HCT116 (cell line): ENCODE measurements at regions not wholly inside any gene's neighbourhood (a gene's known extent, or its start where the extent isn't known, plus 50 kb on each side); places are given as distances from the start of the nearest gene placed in this dataset.

Experiments used
- ATF3 ChIP-seq: IDR thresholded peaks from 2 replicates; pipeline ENCODE4 v1.6.1; 2012
- CBX3 ChIP-seq: IDR thresholded peaks from 2 replicates; pipeline ENCODE4 v1.6.1; 2012; ENCODE audit warnings: low read depth
- FOSL1 ChIP-seq: IDR thresholded peaks from 2 replicates; pipeline ENCODE4 v1.6.1; 2012; ENCODE audit warnings: low read depth
- MAX ChIP-seq: IDR thresholded peaks from 2 replicates; pipeline ENCODE4 v1.6.1; 2012
- POLR2A ChIP-seq: IDR thresholded peaks from 2 replicates; pipeline ENCODE4 v1.7.0; 2011; ENCODE audit warnings: borderline replicate concordance; ENCODE audit not compliant: insufficient read depth, insufficient read length; ENCODE audit errors: extremely low read depth
- REST ChIP-seq: IDR thresholded peaks from 2 replicates; pipeline ENCODE4 v1.6.1; 2012; ENCODE audit warnings: low read depth
- SIN3A ChIP-seq: IDR thresholded peaks from 2 replicates; pipeline ENCODE4 v1.6.1; 2012; ENCODE audit warnings: low read depth
- SP1 ChIP-seq: IDR thresholded peaks from 2 replicates; pipeline ENCODE4 v1.6.1; 2012; ENCODE audit warnings: low read depth
- ZBTB33 ChIP-seq: IDR thresholded peaks from 2 replicates; pipeline ENCODE4 v1.6.1; 2011; ENCODE audit warnings: mild to moderate bottlenecking, low read length, moderate library complexity; ENCODE audit not compliant: insufficient replicate concordance; ENCODE audit errors: extremely low read depth

- peak; percentile 82 for TF ChIP-seq MAX
- TF ChIP-seq FOSL1: peak; percentile 93
- TF ChIP-seq REST: no peak
- peak; percentile 89 for TF ChIP-seq SP1
- TF ChIP-seq CBX3: peak; percentile 83
- no peak for TF ChIP-seq POLR2A
- no peak for TF ChIP-seq ZBTB33
- TF ChIP-seq SIN3A: peak; percentile 44; the same call in 1 of the 2 replicates
- no peak; the same call in 1 of the 2 replicates for TF ChIP-seq ATF3
Measured at GRCh38 chr2:37561615-37562569, 109.5 kb downstream of the CDC42EP3 start (continued).
